GM12878 (cell line): ENCODE measurements at regions not wholly inside any gene's neighbourhood (a gene's known extent, or its start where the extent isn't known, plus 50 kb on each side); places are given as distances from the start of the nearest gene placed in this dataset.

Experiments
- MYC ChIP-seq: IDR thresholded peaks from 2 replicates; pipeline ENCODE4 v1.6.1; 2011; ENCODE audit warnings: mild to moderate bottlenecking, low read length, moderate library complexity, inconsistent platforms; ENCODE audit not compliant: insufficient read depth, insufficient replicate concordance, insufficient read length, severe bottlenecking
- NFYB ChIP-seq: IDR thresholded peaks from 2 replicates; pipeline ENCODE4 v1.6.1; 2011; ENCODE audit warnings: low read depth, mild to moderate bottlenecking, low read length, improper control_type of control experiment, moderate library complexity; ENCODE audit not compliant: insufficient read depth
- PRDM15 ChIP-seq: fragments of 450-650 bp; formaldehyde crosslinking; IDR thresholded peaks from 2 replicates; pipeline ENCODE4 v1.4.0; 2020; ENCODE audit warnings: mild to moderate bottlenecking, moderate library complexity
- STAT3 ChIP-seq: IDR thresholded peaks from 2 replicates; pipeline ENCODE4 v1.6.1; 2011; ENCODE audit warnings: low read depth, low read length, improper control_type of control experiment
- TARDBP ChIP-seq: IDR thresholded peaks from 2 replicates; pipeline ENCODE4 v1.6.1; 2016; ENCODE audit warnings: borderline replicate concordance
- ZBED1 ChIP-seq: IDR thresholded peaks from 2 replicates; pipeline ENCODE4 v1.6.1; 2016; ENCODE audit warnings: borderline replicate concordance
- TF ChIP-seq, protein P1 (sequence below): fragments of 450-650 bp; formaldehyde crosslinking; IDR thresholded peaks from 2 replicates; pipeline ENCODE4 v1.5.0; 2022; ENCODE audit warnings: mild to moderate bottlenecking, missing genetic modification characterization

GRCh38 chr6:40916845-40917244 is 122.2 kb downstream of the UNC5CL start (continued):
- TF ChIP-seq MYC (no peak), STAT3 (no peak), TARDBP (no peak), PRDM15 (CRISPR knock-in tag) (no peak), NFYB (no peak), ZBED1 (no peak)
- TF ChIP-seq, protein P1, sequence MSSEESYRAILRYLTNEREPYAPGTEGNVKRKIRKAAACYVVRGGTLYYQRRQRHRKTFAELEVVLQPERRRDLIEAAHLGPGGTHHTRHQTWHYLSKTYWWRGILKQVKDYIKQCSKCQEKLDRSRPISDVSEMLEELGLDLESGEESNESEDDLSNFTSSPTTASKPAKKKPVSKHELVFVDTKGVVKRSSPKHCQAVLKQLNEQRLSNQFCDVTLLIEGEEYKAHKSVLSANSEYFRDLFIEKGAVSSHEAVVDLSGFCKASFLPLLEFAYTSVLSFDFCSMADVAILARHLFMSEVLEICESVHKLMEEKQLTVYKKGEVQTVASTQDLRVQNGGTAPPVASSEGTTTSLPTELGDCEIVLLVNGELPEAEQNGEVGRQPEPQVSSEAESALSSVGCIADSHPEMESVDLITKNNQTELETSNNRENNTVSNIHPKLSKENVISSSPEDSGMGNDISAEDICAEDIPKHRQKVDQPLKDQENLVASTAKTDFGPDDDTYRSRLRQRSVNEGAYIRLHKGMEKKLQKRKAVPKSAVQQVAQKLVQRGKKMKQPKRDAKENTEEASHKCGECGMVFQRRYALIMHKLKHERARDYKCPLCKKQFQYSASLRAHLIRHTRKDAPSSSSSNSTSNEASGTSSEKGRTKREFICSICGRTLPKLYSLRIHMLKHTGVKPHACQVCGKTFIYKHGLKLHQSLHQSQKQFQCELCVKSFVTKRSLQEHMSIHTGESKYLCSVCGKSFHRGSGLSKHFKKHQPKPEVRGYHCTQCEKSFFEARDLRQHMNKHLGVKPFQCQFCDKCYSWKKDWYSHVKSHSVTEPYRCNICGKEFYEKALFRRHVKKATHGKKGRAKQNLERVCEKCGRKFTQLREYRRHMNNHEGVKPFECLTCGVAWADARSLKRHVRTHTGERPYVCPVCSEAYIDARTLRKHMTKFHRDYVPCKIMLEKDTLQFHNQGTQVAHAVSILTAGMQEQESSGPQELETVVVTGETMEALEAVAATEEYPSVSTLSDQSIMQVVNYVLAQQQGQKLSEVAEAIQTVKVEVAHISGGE = no peak
